SK-N-SH treated with all-trans-retinoic acid at 6 μM for 48 hours (cell line): ENCODE measurements at regions not wholly inside any gene's neighbourhood (a gene's known extent, or its start where the extent isn't known, plus 50 kb on each side); places are given as distances from the start of the nearest gene placed in this dataset.

ENCODE experiments used
- ATAC-seq: fragments of 200-7000 bp; cut with Tn5 transposase; 3 replicates; pipeline ENCODE4 v1.9.1; 2020; ENCODE audit warnings: mild to moderate bottlenecking, moderate library complexity
- ARNTL ChIP-seq: fragments of 450-650 bp; formaldehyde crosslinking; IDR thresholded peaks from 2 replicates; pipeline ENCODE4 v1.5.0; 2020; ENCODE audit warnings: low read depth, mild to moderate bottlenecking, moderate library complexity, borderline replicate concordance
- BACH2 ChIP-seq: fragments of 250-450 bp; sonication (Bioruptor Pico); IDR thresholded peaks from 2 replicates; pipeline ENCODE4 v1.9.0; 2021; ENCODE audit warnings: mild to moderate bottlenecking, borderline replicate concordance
- CREB5 ChIP-seq: fragments of 250-450 bp; sonication (Bioruptor Pico); IDR thresholded peaks from 2 replicates; pipeline ENCODE4 v1.5.1; 2020; ENCODE audit warnings: low read depth, mild to moderate bottlenecking, moderate library complexity
- GLIS3 ChIP-seq: fragments of 250-450 bp; sonication (Bioruptor Pico); IDR thresholded peaks from 2 replicates; pipeline ENCODE4 v1.5.0; 2020; ENCODE audit warnings: mild to moderate bottlenecking, moderate library complexity
- OSR1 ChIP-seq: fragments of 250-450 bp; sonication (Bioruptor Pico); IDR thresholded peaks from 2 replicates; pipeline ENCODE4 v1.8.0; 2022; ENCODE audit warnings: moderate library complexity, mild to moderate bottlenecking, inconsistent platforms
- POU6F1 ChIP-seq: fragments of 250-450 bp; sonication (Bioruptor Pico); IDR thresholded peaks from 2 replicates; pipeline ENCODE4 v1.8.0; 2021; ENCODE audit warnings: low read depth, mild to moderate bottlenecking, moderate library complexity, borderline replicate concordance
- PPARA ChIP-seq: fragments of 250-450 bp; sonication (Bioruptor Pico); IDR thresholded peaks from 2 replicates; pipeline ENCODE4 v1.5.0; 2020; ENCODE audit warnings: mild to moderate bottlenecking, borderline replicate concordance
- RARB ChIP-seq: fragments of 250-450 bp; sonication (Bioruptor Pico); IDR thresholded peaks from 2 replicates; pipeline ENCODE4 v1.8.0; 2021; ENCODE audit warnings: mild to moderate bottlenecking, moderate library complexity
- TCF4 ChIP-seq: fragments of 250-450 bp; sonication (Bioruptor Pico); IDR thresholded peaks from 2 replicates; pipeline ENCODE4 v1.8.0; 2021; ENCODE audit warnings: mild to moderate bottlenecking, moderate library complexity, borderline replicate concordance
- TOX ChIP-seq: fragments of 250-450 bp; sonication (Bioruptor Pico); IDR thresholded peaks from 2 replicates; pipeline ENCODE4 v1.8.0; 2021; ENCODE audit warnings: mild to moderate bottlenecking, moderate library complexity, borderline replicate concordance
- TSHZ2 ChIP-seq: fragments of 250-450 bp; sonication (Bioruptor Pico); IDR thresholded peaks from 2 replicates; pipeline ENCODE4 v1.5.0; 2020; ENCODE audit warnings: mild to moderate bottlenecking, moderate library complexity
- ZC3H10 ChIP-seq: fragments of 250-450 bp; sonication (Bioruptor Pico); IDR thresholded peaks from 2 replicates; pipeline ENCODE4 v1.5.1; 2021; ENCODE audit warnings: mild to moderate bottlenecking, moderate library complexity
- ZFP3 ChIP-seq: fragments of 250-450 bp; sonication (Bioruptor Pico); IDR thresholded peaks from 2 replicates; pipeline ENCODE4 v1.5.0; 2020; ENCODE audit warnings: mild to moderate bottlenecking, moderate library complexity
- ZFP30 ChIP-seq: fragments of 450-650 bp; formaldehyde crosslinking; IDR thresholded peaks from 2 replicates; pipeline ENCODE4 v1.5.0; 2022; ENCODE audit warnings: mild to moderate bottlenecking, moderate library complexity
- ZNF565 ChIP-seq: fragments of 450-650 bp; formaldehyde crosslinking; conservative IDR thresholded peaks from 2 replicates; pipeline ENCODE4 v1.5.0; 2020; ENCODE audit warnings: low read depth, mild to moderate bottlenecking, moderate library complexity
- ZNF70 ChIP-seq: fragments of 450-650 bp; formaldehyde crosslinking; IDR thresholded peaks from 2 replicates; pipeline ENCODE4 v1.5.0; 2020; ENCODE audit warnings: mild to moderate bottlenecking, moderate library complexity
- ZNF8 ChIP-seq: fragments of 450-650 bp; formaldehyde crosslinking; IDR thresholded peaks from 2 replicates; pipeline ENCODE4 v1.5.0; 2020; ENCODE audit warnings: mild to moderate bottlenecking, moderate library complexity
- TF ChIP-seq, protein P1 (sequence below): fragments of 250-450 bp; sonication (Bioruptor Pico); IDR thresholded peaks from 2 replicates; pipeline ENCODE4 v1.5.1; 2021; ENCODE audit warnings: mild to moderate bottlenecking, moderate library complexity
- TF ChIP-seq, protein P2 (sequence below): fragments of 250-450 bp; sonication (Bioruptor Pico); IDR thresholded peaks from 2 replicates; pipeline ENCODE4 v1.8.0; 2020; ENCODE audit warnings: mild to moderate bottlenecking, moderate library complexity, borderline replicate concordance

- TF ChIP-seq POU6F1: no peak
- no peak for TF ChIP-seq ZNF565
- TF ChIP-seq GLIS3 (CRISPR knock-in tag): no peak
- TF ChIP-seq ZFP30: no peak
- no peak for TF ChIP-seq RARB (CRISPR knock-in tag)
- no peak for TF ChIP-seq TOX (CRISPR knock-in tag)
- no peak for TF ChIP-seq ZC3H10
- no peak for TF ChIP-seq ZNF8 (CRISPR knock-in tag)
- TF ChIP-seq BACH2 (CRISPR knock-in tag): no peak
- no peak for TF ChIP-seq ZNF70 (CRISPR knock-in tag)
- TF ChIP-seq ARNTL: no peak
- TF ChIP-seq, protein P1, sequence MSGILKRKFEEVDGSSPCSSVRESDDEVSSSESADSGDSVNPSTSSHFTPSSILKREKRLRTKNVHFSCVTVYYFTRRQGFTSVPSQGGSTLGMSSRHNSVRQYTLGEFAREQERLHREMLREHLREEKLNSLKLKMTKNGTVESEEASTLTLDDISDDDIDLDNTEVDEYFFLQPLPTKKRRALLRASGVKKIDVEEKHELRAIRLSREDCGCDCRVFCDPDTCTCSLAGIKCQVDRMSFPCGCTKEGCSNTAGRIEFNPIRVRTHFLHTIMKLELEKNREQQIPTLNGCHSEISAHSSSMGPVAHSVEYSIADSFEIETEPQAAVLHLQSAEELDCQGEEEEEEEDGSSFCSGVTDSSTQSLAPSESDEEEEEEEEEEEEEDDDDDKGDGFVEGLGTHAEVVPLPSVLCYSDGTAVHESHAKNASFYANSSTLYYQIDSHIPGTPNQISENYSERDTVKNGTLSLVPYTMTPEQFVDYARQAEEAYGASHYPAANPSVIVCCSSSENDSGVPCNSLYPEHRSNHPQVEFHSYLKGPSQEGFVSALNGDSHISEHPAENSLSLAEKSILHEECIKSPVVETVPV (CRISPR knock-in tag): no peak
- no peak for TF ChIP-seq TSHZ2
- TF ChIP-seq, protein P2, sequence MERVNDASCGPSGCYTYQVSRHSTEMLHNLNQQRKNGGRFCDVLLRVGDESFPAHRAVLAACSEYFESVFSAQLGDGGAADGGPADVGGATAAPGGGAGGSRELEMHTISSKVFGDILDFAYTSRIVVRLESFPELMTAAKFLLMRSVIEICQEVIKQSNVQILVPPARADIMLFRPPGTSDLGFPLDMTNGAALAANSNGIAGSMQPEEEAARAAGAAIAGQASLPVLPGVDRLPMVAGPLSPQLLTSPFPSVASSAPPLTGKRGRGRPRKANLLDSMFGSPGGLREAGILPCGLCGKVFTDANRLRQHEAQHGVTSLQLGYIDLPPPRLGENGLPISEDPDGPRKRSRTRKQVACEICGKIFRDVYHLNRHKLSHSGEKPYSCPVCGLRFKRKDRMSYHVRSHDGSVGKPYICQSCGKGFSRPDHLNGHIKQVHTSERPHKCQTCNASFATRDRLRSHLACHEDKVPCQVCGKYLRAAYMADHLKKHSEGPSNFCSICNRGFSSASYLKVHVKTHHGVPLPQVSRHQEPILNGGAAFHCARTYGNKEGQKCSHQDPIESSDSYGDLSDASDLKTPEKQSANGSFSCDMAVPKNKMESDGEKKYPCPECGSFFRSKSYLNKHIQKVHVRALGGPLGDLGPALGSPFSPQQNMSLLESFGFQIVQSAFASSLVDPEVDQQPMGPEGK (CRISPR knock-in tag): no peak
- TF ChIP-seq PPARA: no peak
- TF ChIP-seq ZFP3 (CRISPR knock-in tag): no peak
- no peak for TF ChIP-seq OSR1 (CRISPR knock-in tag)
- no peak for TF ChIP-seq CREB5 (CRISPR knock-in tag)
- peak; percentile 44; the same call in 2 of the 3 replicates for ATAC-seq
These were observed 264.6 kb upstream of the TRIB2 start for GRCh38 chr2:12452185-12452584.

GRCh38 chr2:12453731-12454130 is 263.0 kb upstream of the TRIB2 start:
- ATAC-seq: no peak
- no peak for TF ChIP-seq TSHZ2
- no peak for TF ChIP-seq ZNF8 (CRISPR knock-in tag)
- no peak for TF ChIP-seq TCF4
- TF ChIP-seq, protein P1 (CRISPR knock-in tag): no peak
